ENCODE measurements at regions not wholly inside any gene's neighbourhood (a gene's known extent, or its start where the extent isn't known, plus 50 kb on each side); places are given as distances from the start of the nearest gene placed in this dataset.

DNA sequence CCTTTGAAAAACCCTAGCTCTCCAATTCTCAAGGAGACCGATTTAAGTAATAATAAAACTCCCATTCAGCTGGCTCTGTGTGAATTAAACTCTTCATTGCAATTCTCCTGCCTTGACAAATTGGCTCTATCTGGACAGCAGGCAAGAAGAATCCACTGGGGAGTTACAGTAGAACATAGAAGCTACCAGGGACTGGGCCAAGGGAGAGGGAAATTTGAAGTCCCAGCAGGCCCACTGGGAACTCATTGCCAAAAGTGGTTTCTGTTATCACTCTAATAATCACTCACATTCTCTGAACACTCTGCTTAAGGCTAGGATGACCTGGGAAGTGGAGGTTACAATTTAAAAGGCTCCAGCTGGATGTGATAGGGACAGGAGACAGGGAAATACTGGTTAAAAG is 384.5 kb upstream of the CCDC196 start:
- TF ChIP-seq, protein P1, sequence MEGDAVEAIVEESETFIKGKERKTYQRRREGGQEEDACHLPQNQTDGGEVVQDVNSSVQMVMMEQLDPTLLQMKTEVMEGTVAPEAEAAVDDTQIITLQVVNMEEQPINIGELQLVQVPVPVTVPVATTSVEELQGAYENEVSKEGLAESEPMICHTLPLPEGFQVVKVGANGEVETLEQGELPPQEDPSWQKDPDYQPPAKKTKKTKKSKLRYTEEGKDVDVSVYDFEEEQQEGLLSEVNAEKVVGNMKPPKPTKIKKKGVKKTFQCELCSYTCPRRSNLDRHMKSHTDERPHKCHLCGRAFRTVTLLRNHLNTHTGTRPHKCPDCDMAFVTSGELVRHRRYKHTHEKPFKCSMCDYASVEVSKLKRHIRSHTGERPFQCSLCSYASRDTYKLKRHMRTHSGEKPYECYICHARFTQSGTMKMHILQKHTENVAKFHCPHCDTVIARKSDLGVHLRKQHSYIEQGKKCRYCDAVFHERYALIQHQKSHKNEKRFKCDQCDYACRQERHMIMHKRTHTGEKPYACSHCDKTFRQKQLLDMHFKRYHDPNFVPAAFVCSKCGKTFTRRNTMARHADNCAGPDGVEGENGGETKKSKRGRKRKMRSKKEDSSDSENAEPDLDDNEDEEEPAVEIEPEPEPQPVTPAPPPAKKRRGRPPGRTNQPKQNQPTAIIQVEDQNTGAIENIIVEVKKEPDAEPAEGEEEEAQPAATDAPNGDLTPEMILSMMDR (IDR thresholded peaks at IDR 0.05; ENCODE audit: low read depth, low read length) = no peak
- no peak for TF ChIP-seq EZH2phosphoT487 (IDR thresholded peaks at IDR 0.05; ENCODE audit: low read depth)
